ENCODE measurements at regions not wholly inside any gene's neighbourhood (a gene's known extent, or its start where the extent isn't known, plus 50 kb on each side); places are given as distances from the start of the nearest gene placed in this dataset.
A peak's percentile ranks its signal among the peaks of the same experiment; 100 is the strongest.

DNA sequence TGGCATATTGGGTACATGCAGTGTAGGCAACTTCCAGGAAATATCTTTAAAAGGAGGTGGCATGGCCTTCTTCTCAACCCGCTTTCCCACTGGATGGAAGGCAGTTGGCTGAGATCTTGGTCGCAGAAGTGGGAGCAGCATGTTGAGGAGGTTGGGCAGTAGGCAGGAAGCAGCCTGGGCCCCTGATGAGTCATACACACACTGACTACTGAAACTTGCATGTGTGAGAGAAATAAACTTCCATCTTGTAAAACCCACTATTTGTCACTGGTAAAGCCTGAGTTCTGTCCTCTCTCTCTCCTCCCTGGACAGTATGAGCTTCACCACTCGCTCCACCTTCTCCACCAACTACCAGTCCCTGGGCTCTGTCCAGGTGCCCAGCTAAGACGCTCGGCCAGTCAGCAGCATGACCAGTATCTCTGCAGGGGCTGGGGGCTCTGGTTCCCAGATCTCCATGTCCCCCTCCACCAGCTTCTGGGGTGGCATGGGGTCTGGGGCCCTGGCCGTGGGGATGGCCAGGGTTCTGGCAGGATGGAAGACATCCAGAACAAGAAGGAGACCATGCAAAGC is 233.8 kb upstream of the SPRED2 start:
- Histone ChIP-seq H3K9me3 (no peaks in the 10 kb centered on the region), H3K36me3 (no peaks in the 10 kb centered on the region), H3K27me3 (no peaks in the 10 kb centered on the region), H3K4me3 (no peak overlapping the region), H3K4me1 (peaks cover 0 to 4% of the 10 kb centered on the region in 2 donors), H3K27ac (no peak overlapping the region)
- TF ChIP-seq, protein P1, sequence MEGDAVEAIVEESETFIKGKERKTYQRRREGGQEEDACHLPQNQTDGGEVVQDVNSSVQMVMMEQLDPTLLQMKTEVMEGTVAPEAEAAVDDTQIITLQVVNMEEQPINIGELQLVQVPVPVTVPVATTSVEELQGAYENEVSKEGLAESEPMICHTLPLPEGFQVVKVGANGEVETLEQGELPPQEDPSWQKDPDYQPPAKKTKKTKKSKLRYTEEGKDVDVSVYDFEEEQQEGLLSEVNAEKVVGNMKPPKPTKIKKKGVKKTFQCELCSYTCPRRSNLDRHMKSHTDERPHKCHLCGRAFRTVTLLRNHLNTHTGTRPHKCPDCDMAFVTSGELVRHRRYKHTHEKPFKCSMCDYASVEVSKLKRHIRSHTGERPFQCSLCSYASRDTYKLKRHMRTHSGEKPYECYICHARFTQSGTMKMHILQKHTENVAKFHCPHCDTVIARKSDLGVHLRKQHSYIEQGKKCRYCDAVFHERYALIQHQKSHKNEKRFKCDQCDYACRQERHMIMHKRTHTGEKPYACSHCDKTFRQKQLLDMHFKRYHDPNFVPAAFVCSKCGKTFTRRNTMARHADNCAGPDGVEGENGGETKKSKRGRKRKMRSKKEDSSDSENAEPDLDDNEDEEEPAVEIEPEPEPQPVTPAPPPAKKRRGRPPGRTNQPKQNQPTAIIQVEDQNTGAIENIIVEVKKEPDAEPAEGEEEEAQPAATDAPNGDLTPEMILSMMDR (IDR thresholded peaks at IDR 0.05): no peak
- no peak for DNase-seq (ENCODE audit: low spot score in 2 of 2)
- intact Hi-C loops (cut with DNase I): no loop called here

DNA sequence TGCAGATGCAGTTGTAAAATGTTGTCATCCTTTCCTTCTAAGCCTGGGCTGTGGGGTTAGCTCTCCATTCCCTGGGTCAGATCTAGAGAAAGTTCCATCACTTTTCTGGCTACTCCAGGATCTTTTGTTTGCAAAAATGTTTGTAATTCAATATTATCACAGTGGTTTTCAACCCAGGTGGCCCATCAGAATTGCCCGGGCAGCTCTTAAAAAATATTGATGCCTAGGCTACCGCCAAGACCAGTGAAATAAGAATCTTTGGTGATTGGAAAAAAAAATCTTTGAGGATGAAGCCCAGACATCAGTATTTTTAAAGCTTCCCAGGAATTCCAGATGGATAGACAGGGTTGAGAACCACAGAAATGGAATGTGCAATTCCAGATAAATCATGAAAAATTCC is 232.5 kb upstream of the SPRED2 start:
- TF ChIP-seq, protein P1 (IDR thresholded peaks at IDR 0.05): no peak
- intact Hi-C loops (cut with DNase I): no loop called here
- DNase-seq (ENCODE audit: low spot score in 2 of 2): no peak

DNA sequence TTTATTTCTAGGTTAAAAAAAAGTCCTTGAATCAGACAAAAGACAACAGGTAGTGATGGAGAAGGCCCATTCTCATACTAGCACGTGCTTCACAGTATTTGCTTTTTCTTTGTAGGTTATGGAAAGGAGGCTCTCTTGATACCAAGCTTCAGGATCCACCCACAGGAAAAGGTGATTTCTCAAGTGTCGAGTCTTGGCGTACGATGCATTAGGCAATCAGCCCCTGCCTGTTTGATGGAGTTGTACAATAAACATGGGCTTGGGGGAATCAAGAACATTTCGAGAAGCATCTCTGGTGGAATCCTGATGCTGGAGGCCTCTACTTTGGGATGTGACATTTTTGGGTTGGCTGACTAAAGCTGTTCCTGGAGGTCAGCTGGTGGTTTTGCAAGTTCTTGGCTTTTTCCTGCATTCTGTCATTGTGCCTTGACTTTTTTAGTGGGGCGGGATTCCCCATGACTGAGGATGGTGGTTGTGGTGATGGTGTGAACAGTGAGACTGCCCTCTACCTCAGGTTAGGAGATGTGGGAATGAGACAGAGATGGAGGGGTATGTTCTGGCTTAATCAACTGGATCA is 231.5 kb upstream of the SPRED2 start:
- Histone ChIP-seq H3K4me3 (no peak overlapping the region), H3K4me1 (peaks cover 0 to 4% of the 10 kb centered on the region in 2 donors), H3K27ac (no peak overlapping the region), H3K36me3 (no peaks in the 10 kb centered on the region), H3K9me3 (no peaks in the 10 kb centered on the region), H3K27me3 (no peaks in the 10 kb centered on the region)
- no peak for DNase-seq (ENCODE audit: low spot score in 2 of 2)
- TF ChIP-seq, protein P1 (IDR thresholded peaks at IDR 0.05): no peak
- intact Hi-C loops (cut with DNase I): no loop called here

More for the DNA sequence above, 232.5 kb upstream of the SPRED2 start:
- Histone ChIP-seq H3K9me3 (no peaks in the 10 kb centered on the region), H3K4me3 (no peak overlapping the region), H3K27ac (no peak overlapping the region), H3K27me3 (no peaks in the 10 kb centered on the region), H3K4me1 (peaks cover 0 to 4% of the 10 kb centered on the region in 2 donors), H3K36me3 (no peaks in the 10 kb centered on the region)

DNA sequence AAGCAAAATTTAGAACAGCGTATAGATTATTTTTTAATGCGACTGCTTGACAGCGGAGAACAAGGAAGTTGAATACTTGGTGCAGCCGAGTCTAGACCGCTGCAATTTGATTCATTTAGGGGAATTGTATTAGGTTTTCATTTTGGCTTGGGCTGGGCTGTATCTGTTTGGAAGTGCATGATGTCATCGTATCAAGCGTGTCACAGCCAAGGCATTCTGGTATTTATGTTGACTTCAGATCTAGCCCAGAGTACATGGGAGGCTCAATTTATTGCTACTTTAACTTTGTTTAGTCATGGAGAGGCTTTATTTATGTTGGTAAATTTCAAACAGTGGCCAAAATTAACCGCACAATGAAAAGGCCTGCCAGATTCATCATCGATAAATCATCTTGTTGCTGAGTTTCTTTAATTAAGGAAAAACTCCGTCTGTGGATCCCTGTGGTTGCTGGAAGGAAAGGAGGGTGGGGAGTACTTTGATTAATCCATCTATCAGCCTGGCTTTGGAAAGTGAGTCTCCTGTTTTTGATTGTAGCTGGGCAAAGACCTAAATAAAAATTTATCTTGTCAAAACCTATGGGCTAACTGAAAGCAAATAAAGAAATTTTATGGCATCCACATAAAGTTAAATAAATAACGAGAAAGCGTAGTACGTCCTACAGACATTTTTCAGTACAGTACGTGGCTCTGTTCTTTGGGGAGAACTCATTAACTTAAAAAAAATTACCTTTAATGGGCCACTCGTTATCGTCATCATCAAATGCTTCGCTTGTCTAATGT is 230.4 kb upstream of the SPRED2 start:
- H3K27ac ChIP-seq: no peak overlapping the region
- H3K9me3 ChIP-seq: no peaks in the 10 kb centered on the region
- no peak for DNase-seq (ENCODE audit: low spot score in 2 of 2)
- TF ChIP-seq, protein P1 (IDR thresholded peaks at IDR 0.05): no peak
- H3K4me1 ChIP-seq: peaks cover 0 to 4% of the 10 kb centered on the region in 2 donors
- no peaks in the 10 kb centered on the region for H3K36me3 ChIP-seq
- peak overlapping the region; percentile 0 to 28 for H3K4me3 ChIP-seq
- H3K27me3 ChIP-seq: no peaks in the 10 kb centered on the region
- intact Hi-C loops (cut with DNase I): no loop called here

DNA sequence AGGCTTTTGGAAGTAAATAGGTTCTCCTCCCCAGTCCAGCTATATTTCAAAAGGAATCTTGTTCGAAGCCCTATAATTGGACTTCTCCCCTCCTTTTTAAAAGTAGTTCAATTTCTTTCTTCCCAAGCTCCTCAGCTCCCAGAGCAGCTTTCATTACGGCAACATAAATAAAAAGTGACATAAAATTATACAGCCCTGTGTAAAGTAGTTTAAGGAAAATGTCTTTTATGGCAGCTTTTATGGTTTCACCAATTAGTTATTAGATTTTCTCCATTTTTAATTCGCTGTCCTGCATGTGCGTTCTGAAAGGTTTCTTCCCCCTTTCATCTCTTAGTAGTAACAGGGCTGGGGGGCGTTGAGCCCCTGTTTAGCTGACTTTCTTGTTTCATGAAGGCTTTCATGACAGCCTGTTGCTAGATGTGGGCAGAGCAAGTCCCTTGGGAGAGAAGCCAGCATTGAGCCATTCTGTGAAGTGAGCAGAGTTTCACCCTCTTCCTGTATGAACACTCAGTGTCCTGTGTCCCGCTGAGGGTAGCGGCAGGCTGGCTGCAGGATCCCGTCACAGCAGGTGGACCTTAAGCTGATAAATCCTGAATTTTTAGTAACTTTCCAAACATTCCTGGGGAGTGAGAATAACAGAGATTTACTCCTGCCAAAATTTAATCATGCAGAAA is 229.7 kb upstream of the SPRED2 start:
- H3K4me3 ChIP-seq: peak overlapping the region; percentile 0 to 28
- no peak for DNase-seq (ENCODE audit: low spot score in 2 of 2)
- H3K4me1 ChIP-seq: peaks cover 0 to 4% of the 10 kb centered on the region in 2 donors
- H3K27me3 ChIP-seq: no peaks in the 10 kb centered on the region
- H3K27ac ChIP-seq: no peak overlapping the region
- H3K36me3 ChIP-seq: no peaks in the 10 kb centered on the region
- intact Hi-C loops (cut with DNase I): no loop called here
- H3K9me3 ChIP-seq: no peaks in the 10 kb centered on the region
- TF ChIP-seq, protein P1 (IDR thresholded peaks at IDR 0.05): no peak

Data from ascending aorta (tissue), 2 donors.